Common myeloid progenitor, CD34-positive (primary cell): ENCODE measurements at regions not wholly inside any gene's neighbourhood (a gene's known extent, or its start where the extent isn't known, plus 50 kb on each side); places are given as distances from the start of the nearest gene placed in this dataset.

Experiments used
- CTCF ChIA-PET: fragments of 350-600 bp; sonication (Branson Sonifier 250); formaldehyde crosslinking; loops from one replicate; lab custom pipeline; 2021; ENCODE audit warnings: antibody characterized with exemption; lab: Charles Lee
- POLR2A ChIA-PET: fragments of 350-600 bp; sonication (Branson Sonifier 250); formaldehyde crosslinking; loops from one replicate; lab custom pipeline; 2021; ENCODE audit warnings: antibody characterized with exemption; lab: Charles Lee
- DNase-seq, 3 donors: peaks; one replicate each; pipeline versions ENCODE4 v3.0.0 to v3.0.0-alpha.2; 2013
- H3K27ac ChIP-seq, 2 experiments: 1 replicate in 1 of 2; 2 replicates in 1 of 2; pipeline ENCODE4 v1.7.0; 2013; ENCODE audit warnings: inconsistent platforms in 2 of 2, low read length in 2 of 2, mild to moderate bottlenecking in 2 of 2, low read depth in 1 of 2, moderate library complexity in 1 of 2; ENCODE audit not compliant: severe bottlenecking in 2 of 2, insufficient read depth in 1 of 2, poor library complexity in 1 of 2
- H3K27me3 ChIP-seq, 5 experiments: replicated peaks in 2 of 5; 1 replicate in 3 of 5; 2 replicates in 2 of 5; pipeline versions ENCODE4 v1.6.1 to v1.7.0; 2013; ENCODE audit warnings: low read length in 4 of 5, mild to moderate bottlenecking in 2 of 5, moderate library complexity in 2 of 5, inconsistent platforms in 1 of 5; ENCODE audit not compliant: insufficient read depth in 5 of 5, control insufficient read depth in 4 of 5
- H3K36me3 ChIP-seq, 4 experiments: 1 replicate in 2 of 4; 2 replicates in 2 of 4; pipeline versions ENCODE4 v1.6.1 to v1.7.0; 2013; ENCODE audit warnings: low read length in 3 of 4, control low read depth in 1 of 4, mild to moderate bottlenecking in 1 of 4; ENCODE audit not compliant: control insufficient read depth in 4 of 4, insufficient read depth in 4 of 4
- H3K4me1 ChIP-seq, 4 experiments: 1 replicate in 3 of 4; 2 replicates in 1 of 4; pipeline versions ENCODE4 v1.6.1 to v1.7.1; 2013; ENCODE audit warnings: low read length in 3 of 4, mild to moderate bottlenecking in 3 of 4, control low read depth in 1 of 4, inconsistent platforms in 1 of 4, moderate library complexity in 1 of 4; ENCODE audit not compliant: control insufficient read depth in 4 of 4, insufficient read depth in 4 of 4; ENCODE audit errors: control extremely low read depth in 1 of 4
- H3K4me3 ChIP-seq, 7 experiments: 1 replicate in 4 of 7; 2 replicates in 3 of 7; pipeline versions ENCODE4 v1.5.1 to v1.7.0; 2013; ENCODE audit warnings: mild to moderate bottlenecking in 7 of 7, low read length in 6 of 7, moderate library complexity in 6 of 7, inconsistent platforms in 2 of 7, low read depth in 2 of 7, control low read depth in 1 of 7; ENCODE audit not compliant: insufficient read depth in 4 of 7, control insufficient read depth in 1 of 7; ENCODE audit errors: extremely low read depth in 1 of 7
- H3K9me3 ChIP-seq, 5 experiments: 1 replicate in 4 of 5; 2 replicates in 1 of 5; pipeline versions ENCODE4 v1.6.1 to v1.7.1; 2013; ENCODE audit warnings: low read length in 4 of 5, mild to moderate bottlenecking in 2 of 5, inconsistent platforms in 1 of 5, low read depth in 1 of 5, moderate library complexity in 1 of 5; ENCODE audit not compliant: control insufficient read depth in 4 of 5, insufficient read depth in 2 of 5; ENCODE audit errors: control extremely low read depth in 1 of 5
- WGBS: methylation state at CpG from one replicate; pipeline ENCODE4 v1.1.5; 2013; ENCODE audit not compliant: insufficient coverage; 5-methylcytosine and 5-hydroxymethylcytosine counted together

DNA sequence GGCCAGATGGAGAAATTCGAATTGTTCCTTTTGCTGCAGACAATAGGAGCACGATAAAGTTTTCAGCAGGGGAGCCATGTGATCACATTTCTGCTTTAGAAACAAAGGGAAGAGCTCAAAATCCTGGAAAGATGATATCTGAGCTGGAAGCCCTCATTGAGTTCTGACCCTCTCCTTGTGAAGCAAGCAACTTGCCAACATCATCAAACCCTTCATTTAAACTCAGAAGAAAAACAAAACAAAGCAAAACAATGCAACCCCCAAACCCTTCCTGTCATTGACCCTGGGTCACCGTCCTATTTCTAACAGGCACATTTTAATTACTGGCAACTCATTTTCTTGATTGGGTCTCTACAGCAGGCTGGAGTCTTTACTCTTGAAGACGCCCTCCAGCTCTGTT lies 198.3 kb upstream of the ZNF32 start:
- no peak overlapping the region for H3K27ac ChIP-seq
- no peaks in the 10 kb centered on the region for H3K9me3 ChIP-seq
- no peak for DNase-seq
- peaks cover 0 to 6% (median 4%) of the 10 kb centered on the region in 4 experiments for H3K4me1 ChIP-seq
- CTCF ChIA-PET: interaction anchor here (0.9 kb wide), 1 partner anchor 10 kb away, joined by 3 read pairs; no protein-coding TSS in a partner anchor
- 88% methylated on average over 2 of the region's 4 CpGs for WGBS
- H3K36me3 ChIP-seq: no peaks in the 10 kb centered on the region
- POLR2A ChIA-PET: no interaction called here
- H3K4me3 ChIP-seq: no peak overlapping the region
- H3K27me3 ChIP-seq: peaks cover 0 to 34% (median 8%) of the 10 kb centered on the region in 5 experiments

DNA sequence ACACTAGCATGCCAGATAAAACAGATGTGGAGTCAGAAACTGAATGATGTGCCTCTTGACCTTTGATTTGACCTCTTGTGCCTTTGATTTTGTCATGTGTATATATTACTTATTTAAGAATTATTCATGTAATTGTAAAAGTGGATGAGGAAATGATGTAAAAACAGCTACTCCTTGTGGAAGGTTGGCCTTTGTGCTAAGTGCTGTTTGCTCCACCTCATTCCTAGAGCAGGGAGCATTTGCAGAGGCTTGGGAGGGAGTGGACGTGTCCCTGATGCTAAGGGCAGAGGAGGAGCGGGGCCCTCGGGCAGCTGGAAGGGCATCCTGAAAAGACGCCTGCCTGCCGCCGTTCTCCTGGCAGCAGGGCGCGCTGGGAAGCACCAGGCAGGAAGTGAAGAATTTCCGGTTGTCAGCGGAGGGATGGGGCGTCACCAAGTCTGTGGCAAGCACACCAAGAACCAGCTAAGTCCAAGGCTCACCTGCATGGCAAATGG lies 197.6 kb upstream of the ZNF32 start:
- peak in 1 of 3 donors; percentile 16 for DNase-seq

DNA sequence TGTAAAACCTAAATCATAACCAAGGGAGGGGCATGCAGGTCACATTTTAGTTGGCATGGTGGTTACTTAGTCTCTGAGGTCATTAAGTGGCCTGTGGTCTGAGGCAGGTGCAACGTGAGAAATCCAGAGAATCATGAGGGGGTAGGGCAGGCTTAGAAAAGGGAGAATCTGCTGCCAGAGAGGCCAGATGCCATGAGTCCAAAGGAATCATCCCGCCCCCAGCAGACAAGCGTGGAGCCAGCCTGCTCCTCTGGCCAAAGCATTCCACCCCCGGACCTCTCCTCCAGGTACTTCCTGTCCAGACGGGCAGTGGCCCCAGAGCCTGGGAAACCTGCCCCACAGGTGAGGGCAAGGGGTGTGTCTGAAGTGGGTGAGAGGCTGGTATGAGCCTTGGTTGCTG lies 196.4 kb upstream of the ZNF32 start:
- H3K36me3 ChIP-seq: no peaks in the 10 kb centered on the region
- ChIA-PET POLR2A (no interaction called here), CTCF (no interaction called here)
- H3K9me3 ChIP-seq: no peaks in the 10 kb centered on the region
- WGBS: 92% methylated on average over 2 of the region's 5 CpGs
- peaks cover 0 to 6% (median 4%) of the 10 kb centered on the region in 4 experiments for H3K4me1 ChIP-seq
- no peak overlapping the region for H3K27ac ChIP-seq
- DNase-seq: no peak
- peaks cover 0 to 43% (median 8%) of the 10 kb centered on the region in 5 experiments for H3K27me3 ChIP-seq
- no peak overlapping the region for H3K4me3 ChIP-seq

More for the DNA sequence above, 197.6 kb upstream of the ZNF32 start:
- Histone ChIP-seq H3K36me3 (no peaks in the 10 kb centered on the region), H3K27ac (no peak overlapping the region), H3K4me3 (no peak overlapping the region), H3K9me3 (no peaks in the 10 kb centered on the region), H3K27me3 (peaks cover 0 to 39% (median 8%) of the 10 kb centered on the region in 5 experiments), H3K4me1 (peaks cover 0 to 6% (median 4%) of the 10 kb centered on the region in 4 experiments)
- CTCF ChIA-PET: interaction anchor here (0.9 kb wide), 1 partner anchor 11 kb away, joined by 3 read pairs; no protein-coding TSS in a partner anchor
- 12% methylated on average over 11 of the region's 11 CpGs for WGBS
- POLR2A ChIA-PET: no interaction called here

DNA sequence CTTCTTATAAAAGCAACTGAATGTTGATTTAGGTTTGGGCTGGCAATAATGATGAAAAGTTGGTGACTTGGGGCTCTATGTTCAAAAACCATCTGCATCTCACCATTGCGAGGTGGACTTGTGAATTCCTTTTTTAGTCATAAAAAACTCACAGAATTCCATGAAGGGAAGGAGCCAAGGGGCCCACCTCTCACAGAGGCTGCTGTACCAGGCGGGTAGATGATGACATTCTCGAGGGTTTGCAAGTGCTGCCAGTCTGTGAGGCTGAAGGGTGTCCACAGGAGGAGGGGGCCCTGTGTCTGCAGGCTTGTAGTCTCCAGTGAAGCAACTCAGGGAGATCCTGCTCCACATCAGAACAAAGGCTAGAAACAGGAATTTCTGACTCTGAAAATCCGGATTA lies 195.5 kb upstream of the ZNF32 start:
- ChIA-PET POLR2A (no interaction called here), CTCF (no interaction called here)
- H3K27me3 ChIP-seq: peaks cover 0 to 50% (median 11%) of the 10 kb centered on the region in 5 experiments
- H3K36me3 ChIP-seq: no peaks in the 10 kb centered on the region
- H3K4me3 ChIP-seq: no peak overlapping the region
- no peak for DNase-seq
- H3K4me1 ChIP-seq: peaks cover 0 to 6% (median 4%) of the 10 kb centered on the region in 4 experiments
- H3K27ac ChIP-seq: no peak overlapping the region
- no peaks in the 10 kb centered on the region for H3K9me3 ChIP-seq
- 100% methylated on average over 1 of the region's 4 CpGs for WGBS

DNA sequence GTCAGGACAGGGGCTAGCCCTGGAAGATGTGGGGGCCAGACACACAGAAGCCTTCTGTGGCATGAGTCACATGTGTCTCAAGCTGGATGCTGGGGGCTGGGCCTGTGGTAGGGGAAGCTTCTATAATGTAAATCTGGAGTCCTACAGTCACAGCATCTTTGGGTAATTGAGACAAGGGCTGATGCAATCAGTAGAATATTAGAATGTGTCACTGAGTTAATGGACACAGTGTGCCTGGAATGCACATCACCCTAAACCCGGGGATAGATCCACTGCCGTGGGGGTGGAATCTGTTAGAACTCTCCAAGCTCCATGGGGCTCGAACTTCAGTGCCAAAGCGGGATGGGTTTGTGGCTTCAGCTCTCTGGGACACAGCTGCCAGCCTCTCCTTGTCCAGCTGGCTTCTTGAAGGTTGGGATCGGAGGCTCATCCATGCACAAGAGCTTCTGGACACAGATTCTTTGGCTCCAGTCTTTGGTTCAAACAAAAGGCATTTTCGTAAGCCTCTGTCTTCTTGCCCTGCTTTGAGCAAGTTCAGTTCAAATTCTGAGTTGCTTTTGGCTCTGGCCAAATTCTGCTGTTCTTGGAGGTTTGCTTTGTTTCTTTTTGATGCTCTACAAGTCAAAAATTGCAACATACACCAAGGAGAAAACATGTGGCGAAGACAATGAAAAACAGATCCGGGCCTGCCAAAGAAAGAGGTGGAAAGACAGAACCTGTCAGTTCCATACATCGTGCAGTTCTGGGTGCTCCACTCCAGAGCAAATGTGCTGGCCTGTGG lies 194.8 kb upstream of the ZNF32 start:
- Histone ChIP-seq H3K27ac (no peak overlapping the region), H3K4me1 (peaks cover 0 to 6% (median 4%) of the 10 kb centered on the region in 4 experiments), H3K9me3 (peaks cover 0 to 2% (median 0%) of the 10 kb centered on the region in 5 experiments), H3K36me3 (no peaks in the 10 kb centered on the region), H3K27me3 (peaks cover 0 to 52% (median 11%) of the 10 kb centered on the region in 5 experiments), H3K4me3 (no peak overlapping the region)
- ChIA-PET POLR2A (no interaction called here), CTCF (no interaction called here)
- 98% methylated on average over 9 of the region's 9 CpGs for WGBS
- no peak for DNase-seq

DNA sequence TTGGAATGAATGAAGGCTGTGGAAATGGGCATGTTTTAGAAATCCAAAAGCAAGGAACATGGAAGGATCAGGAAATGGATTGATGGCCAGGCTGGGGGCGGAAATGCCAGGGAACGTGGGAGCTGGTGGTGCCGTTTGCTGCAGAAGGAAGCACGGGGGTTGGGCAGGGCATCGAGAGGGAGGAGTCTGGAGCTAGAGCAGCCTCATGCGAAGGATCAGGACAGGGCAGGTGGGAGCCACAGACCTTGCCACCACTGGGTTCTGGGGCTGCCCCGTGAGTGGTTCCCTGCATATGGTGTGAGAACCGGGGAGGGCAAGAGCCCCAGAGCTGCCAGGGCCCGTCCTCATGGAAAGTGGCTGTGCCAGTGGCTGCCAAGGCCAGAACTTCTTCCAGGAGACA lies 193.8 kb upstream of the ZNF32 start:
- ChIA-PET CTCF (no interaction called here), POLR2A (no interaction called here)
- peaks cover 0 to 4% (median 0%) of the 10 kb centered on the region in 5 experiments for H3K9me3 ChIP-seq
- H3K27ac ChIP-seq: no peak overlapping the region
- 84% methylated on average over 9 of the region's 9 CpGs for WGBS
- peaks cover 0 to 6% (median 4%) of the 10 kb centered on the region in 4 experiments for H3K4me1 ChIP-seq
- H3K27me3 ChIP-seq: peaks cover 0 to 51% (median 11%) of the 10 kb centered on the region in 5 experiments
- H3K4me3 ChIP-seq: no peak overlapping the region
- no peak for DNase-seq
- H3K36me3 ChIP-seq: no peaks in the 10 kb centered on the region

DNA sequence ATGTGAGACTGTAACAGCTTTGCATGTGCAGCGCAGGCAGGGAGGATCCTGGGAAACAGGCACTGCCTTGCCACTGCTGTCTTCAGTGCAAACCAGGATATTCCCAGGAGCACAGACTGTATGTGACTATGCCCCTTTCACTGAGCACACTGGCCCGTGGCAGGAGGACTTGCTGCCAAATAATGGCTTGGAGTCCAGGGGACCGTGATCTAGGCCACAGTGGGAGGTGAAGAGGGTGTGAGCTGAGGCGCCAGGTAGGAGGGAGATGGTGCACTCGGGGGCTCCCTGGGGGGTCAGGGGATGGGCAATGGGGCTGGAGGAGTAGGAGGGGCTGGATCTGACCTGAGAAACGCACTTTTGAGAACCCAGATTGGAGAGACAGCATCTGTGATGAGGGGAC lies 193.4 kb upstream of the ZNF32 start:
- no peak for DNase-seq
- peaks cover 0 to 6% (median 4%) of the 10 kb centered on the region in 4 experiments for H3K4me1 ChIP-seq
- ChIA-PET CTCF (no interaction called here), POLR2A (no interaction called here)
- H3K27me3 ChIP-seq: peaks cover 0 to 48% (median 11%) of the 10 kb centered on the region in 5 experiments
- no peak overlapping the region for H3K4me3 ChIP-seq
- no peak overlapping the region for H3K27ac ChIP-seq
- no peaks in the 10 kb centered on the region for H3K36me3 ChIP-seq
- H3K9me3 ChIP-seq: peaks cover 0 to 4% (median 0%) of the 10 kb centered on the region in 5 experiments
- WGBS: 93% methylated on average over 6 of the region's 6 CpGs
